Ovary (tissue), 7 donors: ENCODE measurements at regions not wholly inside any gene's neighbourhood (a gene's known extent, or its start where the extent isn't known, plus 50 kb on each side); places are given as distances from the start of the nearest gene placed in this dataset.

Source experiments
- DNase-seq, 5 donors: peaks; one replicate each; pipeline ENCODE4 v3.0.0-alpha.2; 2019 to 2020
- H3K27ac ChIP-seq, 2 donors: fragments of 200-600 bp; one replicate each; pipeline versions ENCODE4 v1.5.1 to v1.8.0; 2019 to 2022
- H3K27me3 ChIP-seq: fragments of 200-600 bp; one replicate; pipeline ENCODE4 v1.8.0; 2022
- H3K36me3 ChIP-seq: fragments of 200-600 bp; sonication (generic); one replicate; pipeline ENCODE4 v1.5.1; 2019
- H3K4me1 ChIP-seq: one replicate; pipeline ENCODE4 v1.8.1; 2013; ENCODE audit warnings: mild to moderate bottlenecking, moderate library complexity; ENCODE audit not compliant: insufficient read depth
- H3K4me3 ChIP-seq: fragments of 200-600 bp; sonication (generic); one replicate; pipeline ENCODE4 v1.5.1; 2017
- H3K9me3 ChIP-seq, 2 donors: fragments of 200-600 bp in 1 of 2; sonication (generic) in 1 of 2; one replicate each; pipeline versions ENCODE4 v1.5.1 to v1.8.1; 2013 to 2019; ENCODE audit warnings: mild to moderate bottlenecking in 1 of 2, moderate library complexity in 1 of 2
- CTCF ChIP-seq, 3 donors: fragments of 450-650 bp in 2 of 3; fragments of 200-600 bp in 1 of 3; IDR thresholded peaks; one replicate each; pipeline versions ENCODE4 v1.5.1 to v1.8.0; 2016 to 2022; ENCODE audit warnings: antibody characterized with exemption in 3 of 3, mild to moderate bottlenecking in 1 of 3
- EP300 ChIP-seq: sonication (generic); formaldehyde crosslinking; IDR thresholded peaks from one replicate; pipeline ENCODE4 v1.6.1; 2017; ENCODE audit warnings: antibody characterized with exemption
- POLR2A ChIP-seq: fragments of 450-650 bp; IDR thresholded peaks from one replicate; pipeline ENCODE4 v1.6.1; 2017; ENCODE audit warnings: antibody characterized with exemption, mild to moderate bottlenecking, moderate library complexity
- WGBS, 3 donors: extraction: QIAGEN DNeasy Blood & Tissue Kit in 1 of 3; methylation state at CpG; one replicate each; pipeline versions ENCODE4 v1.1.5 to v1.1.7; 2013 to 2017; 5-methylcytosine and 5-hydroxymethylcytosine counted together
- intact Hi-C, 4 donors: fragments of 100-400 bp; cut with DNase I; formaldehyde crosslinking; loops; one replicate each; pipeline versions ENCODE4 v1.11.0 to v1.15.1; 2022 to 2023
- donor health status: DM: no; HTN: no; CAD: no; lungs with moderate emphysema.
- donor health status: DM: no; HTN: no; CAD: no.
- donor health status: Bipolar disorder and iron deficiency.
- donor health status: DM: no; HTN: no; CAD: no.
- donor health status: DM: yes; HTN: yes; CAD: no.

- WGBS, 3 donors = 8 to 20% (median 12%) methylated on average over 1 of the region's 1 CpG
- H3K27ac ChIP-seq = no peak overlapping the region
- H3K36me3 ChIP-seq = no peaks in the 10 kb centered on the region
- no peaks in the 10 kb centered on the region for H3K9me3 ChIP-seq
- intact Hi-C loops = no loop called here
- H3K4me1 ChIP-seq = no peaks in the 10 kb centered on the region
- no peak for TF ChIP-seq CTCF (IDR thresholded peaks at IDR 0.05)
- TF ChIP-seq POLR2A = no peak
- no peak for TF ChIP-seq EP300
- H3K27me3 ChIP-seq = no peaks in the 10 kb centered on the region
- no peak for DNase-seq
- no peak overlapping the region for H3K4me3 ChIP-seq
Measured at GRCh38 chr18:67302043-67302442, 214.5 kb downstream of the DSEL start.

- Histone ChIP-seq H3K4me1 (no peaks in the 10 kb centered on the region), H3K36me3 (no peaks in the 10 kb centered on the region), H3K27ac (no peak overlapping the region), H3K9me3 (no peaks in the 10 kb centered on the region), H3K4me3 (no peak overlapping the region), H3K27me3 (no peaks in the 10 kb centered on the region)
- intact Hi-C loops = no loop called here
- TF ChIP-seq POLR2A = no peak
- TF ChIP-seq EP300 = no peak
- TF ChIP-seq CTCF (IDR thresholded peaks at IDR 0.05) = no peak
- DNase-seq = no peak
- WGBS, 3 donors = 81 to 94% (median 91%) methylated on average over 1 of the region's 1 CpG
Measured at GRCh38 chr18:67301592-67301991, 214.9 kb downstream of the DSEL start.

GRCh38 chr18:67300498-67300897, 216.0 kb downstream of the DSEL start:
- H3K4me3 ChIP-seq = no peak overlapping the region
- TF ChIP-seq CTCF (IDR thresholded peaks at IDR 0.05) = no peak
- TF ChIP-seq EP300 = no peak
- TF ChIP-seq POLR2A = no peak
- no peak overlapping the region for H3K27ac ChIP-seq
- no peaks in the 10 kb centered on the region for H3K36me3 ChIP-seq
- no peaks in the 10 kb centered on the region for H3K9me3 ChIP-seq
- intact Hi-C loops = no loop called here
- no peaks in the 10 kb centered on the region for H3K4me1 ChIP-seq
- 95 to 100% (median 95%) methylated on average over 4 of the region's 4 CpGs for WGBS, 3 donors
- no peaks in the 10 kb centered on the region for H3K27me3 ChIP-seq
- DNase-seq = no peak

DNA sequence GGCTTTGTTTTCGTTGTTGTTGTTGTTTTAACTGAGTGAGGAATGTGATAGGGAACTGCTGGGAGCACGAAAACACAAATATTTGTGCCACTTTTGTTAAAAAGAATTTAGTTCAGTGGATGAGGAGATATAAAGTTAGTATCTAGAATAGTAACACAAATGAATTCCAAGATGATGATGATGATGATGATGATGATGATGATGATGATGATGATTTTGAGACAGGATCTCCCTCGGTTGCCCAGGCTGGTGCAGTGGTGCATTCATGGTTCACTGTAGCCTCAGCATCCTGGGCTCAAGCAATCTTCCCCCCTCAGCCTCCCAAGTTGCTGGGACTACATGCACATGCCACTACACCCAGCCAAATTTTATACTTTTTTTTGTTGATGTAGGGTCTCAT, 223.7 kb downstream of the DSEL start:
- 63 to 79% (median 72%) methylated on average over 3 of the region's 3 CpGs for WGBS, 3 donors
- Histone ChIP-seq H3K36me3 (no peaks in the 10 kb centered on the region), H3K4me1 (no peaks in the 10 kb centered on the region), H3K27me3 (no peaks in the 10 kb centered on the region), H3K27ac (no peak overlapping the region), H3K9me3 (no peaks in the 10 kb centered on the region), H3K4me3 (no peak overlapping the region)
- intact Hi-C loops = no loop called here
- no peak for DNase-seq
- no peak for TF ChIP-seq POLR2A
- TF ChIP-seq EP300 = no peak
- no peak for TF ChIP-seq CTCF (IDR thresholded peaks at IDR 0.05)

DNA sequence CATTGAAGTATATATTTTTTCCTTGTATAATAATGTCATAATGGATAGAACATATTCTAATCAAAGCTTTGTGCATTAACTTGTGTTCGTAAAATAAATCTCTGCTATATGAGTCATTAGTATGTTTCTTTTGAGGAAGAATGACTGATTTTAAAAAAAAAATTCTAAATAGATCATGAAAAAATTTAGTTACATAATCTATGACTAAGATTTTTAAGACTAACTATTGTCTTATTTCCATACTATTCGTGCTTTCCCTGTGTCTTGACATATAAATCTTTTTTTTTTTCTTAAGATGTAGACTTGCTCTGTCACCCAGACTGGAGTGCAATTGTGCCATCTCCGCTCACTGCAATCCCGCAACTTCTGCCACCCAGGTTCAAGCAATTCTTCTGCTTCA, 226.1 kb downstream of the DSEL start:
- DNase-seq = no peak
- TF ChIP-seq CTCF (IDR thresholded peaks at IDR 0.05) (no peak), POLR2A (no peak), EP300 (no peak)
- H3K4me3 ChIP-seq = no peak overlapping the region
- H3K27me3 ChIP-seq = no peaks in the 10 kb centered on the region
- intact Hi-C loops = no loop called here
- 67 to 89% (median 77%) methylated on average over 4 of the region's 4 CpGs for WGBS, 3 donors
- no peak overlapping the region for H3K27ac ChIP-seq
- H3K9me3 ChIP-seq = no peaks in the 10 kb centered on the region
- H3K36me3 ChIP-seq = no peaks in the 10 kb centered on the region
- no peaks in the 10 kb centered on the region for H3K4me1 ChIP-seq
